AG10803 (cell line): ENCODE measurements at regions not wholly inside any gene's neighbourhood (a gene's known extent, or its start where the extent isn't known, plus 50 kb on each side); places are given as distances from the start of the nearest gene placed in this dataset.
A peak's percentile ranks its signal among the peaks of the same experiment; 100 is the strongest.

Source experiments
- DNase-seq: peaks from one replicate; pipeline ENCODE4 v3.0.0; 2010; ENCODE audit warnings: low read depth
- H3K4me3 ChIP-seq: 2 replicates; pipeline ENCODE4 v1.5.1; 2011; ENCODE audit warnings: mild to moderate bottlenecking, low read length, control low read depth
- CTCF ChIP-seq: conservative IDR thresholded peaks from 2 replicates; pipeline ENCODE4 v1.5.1; 2011; ENCODE audit warnings: mild to moderate bottlenecking, low read length, control low read depth, inconsistent platforms

- no peak overlapping the region for H3K4me3 ChIP-seq
- no peak for DNase-seq
- TF ChIP-seq CTCF: no peak
Observed at GRCh38 chr14:42198010-42198409, 591.3 kb downstream of the LRFN5 start.

- TF ChIP-seq CTCF: no peak
- DNase-seq: peak; percentile 98
- H3K4me3 ChIP-seq: peak overlapping the region; percentile 4; the same call in 1 of the 2 replicates
Observed at GRCh38 chr14:42192738-42193653, 586.3 kb downstream of the LRFN5 start.

- H3K4me3 ChIP-seq: no peak overlapping the region
- no peak for TF ChIP-seq CTCF
- DNase-seq: no peak
Observed at GRCh38 chr14:42190744-42191143, 584.1 kb downstream of the LRFN5 start.

- H3K4me3 ChIP-seq: no peak overlapping the region
- TF ChIP-seq CTCF: no peak
- DNase-seq: no peak
Observed at GRCh38 chr14:42187846-42188245, 581.2 kb downstream of the LRFN5 start.

- TF ChIP-seq CTCF: no peak
- H3K4me3 ChIP-seq: no peak overlapping the region
- no peak for DNase-seq
Observed at GRCh38 chr14:42185718-42186117, 579.0 kb downstream of the LRFN5 start.

- no peak for DNase-seq
- TF ChIP-seq CTCF: no peak
- no peak overlapping the region for H3K4me3 ChIP-seq
Observed at GRCh38 chr14:42174357-42174756, 567.7 kb downstream of the LRFN5 start.

- no peak for DNase-seq
- no peak for TF ChIP-seq CTCF
- no peak overlapping the region for H3K4me3 ChIP-seq
Observed at GRCh38 chr14:42173206-42173605, 566.5 kb downstream of the LRFN5 start.
